HG02678 (cell line): ENCODE measurements at regions not wholly inside any gene's neighbourhood (a gene's known extent, or its start where the extent isn't known, plus 50 kb on each side); places are given as distances from the start of the nearest gene placed in this dataset.

ENCODE experiments used
- ATAC-seq: cut with Tn5 transposase; IDR thresholded peaks from one replicate; pipeline ENCODE4 v1.9.1; 2021; ENCODE audit warnings: mild to moderate bottlenecking, moderate library complexity; ENCODE audit not compliant: unreplicated experiment

- no peak for ATAC-seq
These were observed 914.2 kb upstream of the LCORL start for GRCh38 chr4:18935659-18936345.

GRCh38 chr4:18934197-18934596 lies 912.6 kb upstream of the LCORL start:
- no peak for ATAC-seq

- no peak for ATAC-seq
These were observed 911.3 kb upstream of the LCORL start for GRCh38 chr4:18932730-18933339.

- ATAC-seq: no peak
These were observed 910.3 kb upstream of the LCORL start for GRCh38 chr4:18931643-18932377.

GRCh38 chr4:18930487-18930886 lies 908.9 kb upstream of the LCORL start:
- no peak for ATAC-seq

GRCh38 chr4:18923496-18924161 lies 902.1 kb upstream of the LCORL start:
- ATAC-seq: no peak

GRCh38 chr4:18917689-18918088 lies 896.1 kb upstream of the LCORL start:
- no peak for ATAC-seq

GRCh38 chr4:18914182-18914581 lies 892.6 kb upstream of the LCORL start:
- ATAC-seq: no peak

- ATAC-seq: no peak
These were observed 873.4 kb upstream of the LCORL start for GRCh38 chr4:18894928-18895327.

GRCh38 chr4:18882468-18882867 lies 860.9 kb upstream of the LCORL start:
- ATAC-seq: no peak

GRCh38 chr4:18881556-18881955 lies 860.0 kb upstream of the LCORL start:
- no peak for ATAC-seq

- ATAC-seq: no peak
These were observed 859.3 kb upstream of the LCORL start for GRCh38 chr4:18880871-18881270.

GRCh38 chr4:18878561-18878960 lies 857.0 kb upstream of the LCORL start:
- no peak for ATAC-seq

GRCh38 chr4:18869166-18869565 lies 847.6 kb upstream of the LCORL start:
- ATAC-seq: no peak

GRCh38 chr4:18860836-18861530 lies 839.4 kb upstream of the LCORL start:
- no peak for ATAC-seq

GRCh38 chr4:18859468-18859867 lies 837.9 kb upstream of the LCORL start:
- no peak for ATAC-seq

GRCh38 chr4:18858229-18858922 lies 836.8 kb upstream of the LCORL start:
- no peak for ATAC-seq

GRCh38 chr4:18850867-18851266 lies 829.3 kb upstream of the LCORL start:
- no peak for ATAC-seq

- ATAC-seq: no peak
These were observed 825.8 kb upstream of the LCORL start for GRCh38 chr4:18847249-18847890.

GRCh38 chr4:18846313-18846712 lies 824.8 kb upstream of the LCORL start:
- ATAC-seq: no peak
